GF-D8 (cell line): ENCODE measurements at regions not wholly inside any gene's neighbourhood (a gene's known extent, or its start where the extent isn't known, plus 50 kb on each side); places are given as distances from the start of the nearest gene placed in this dataset.
"Not testable (repeated sequence)": the region's sequence is repeated elsewhere in the genome, so short reads cannot be mapped to it uniquely, and the experiment has no call there.

Experiments
- DNase-seq: peaks from one replicate; lab custom pipeline; 2025; lab: John Stamatoyannopoulos, UW

DNA sequence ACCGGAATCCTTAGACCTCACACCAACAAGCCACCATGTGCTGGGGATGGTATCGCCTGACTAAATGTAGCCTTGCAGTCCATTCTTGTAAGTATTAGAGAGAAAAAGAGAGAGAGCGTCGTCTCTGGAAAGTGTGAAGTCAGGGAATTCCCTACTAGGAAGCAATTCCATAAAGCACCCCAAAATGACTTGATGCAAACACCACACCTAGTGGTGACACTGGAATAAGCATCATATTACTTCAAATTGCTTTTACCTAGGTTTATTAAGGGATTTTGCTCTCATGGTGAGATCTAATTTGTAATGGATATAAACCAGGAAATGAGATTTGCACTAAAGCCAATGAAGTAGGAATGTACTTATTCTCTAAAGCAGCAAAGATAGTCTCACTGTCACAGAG, 111.4 kb upstream of the METTL9 start:
- not testable (repeated sequence) for DNase-seq

DNA sequence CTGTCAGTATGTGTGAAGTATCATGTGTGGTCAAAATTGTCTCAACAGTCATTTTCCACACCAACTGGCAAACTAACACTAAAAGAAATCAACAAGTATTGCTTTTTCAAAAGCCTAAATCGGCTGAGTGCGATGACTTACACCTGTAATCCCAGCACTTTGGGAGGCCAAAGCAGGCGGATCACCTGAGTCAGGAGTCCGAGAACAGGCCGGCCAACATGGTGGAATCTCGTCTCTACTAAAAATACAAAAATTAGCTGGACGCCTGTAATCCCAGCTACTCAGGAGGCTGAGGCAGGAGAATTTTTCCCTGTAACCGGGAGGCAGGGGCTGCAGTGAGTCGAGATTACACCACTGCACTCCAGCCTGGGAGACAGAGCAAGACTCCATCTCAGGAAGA, 100.3 kb upstream of the METTL9 start:
- not testable (repeated sequence) for DNase-seq

DNA sequence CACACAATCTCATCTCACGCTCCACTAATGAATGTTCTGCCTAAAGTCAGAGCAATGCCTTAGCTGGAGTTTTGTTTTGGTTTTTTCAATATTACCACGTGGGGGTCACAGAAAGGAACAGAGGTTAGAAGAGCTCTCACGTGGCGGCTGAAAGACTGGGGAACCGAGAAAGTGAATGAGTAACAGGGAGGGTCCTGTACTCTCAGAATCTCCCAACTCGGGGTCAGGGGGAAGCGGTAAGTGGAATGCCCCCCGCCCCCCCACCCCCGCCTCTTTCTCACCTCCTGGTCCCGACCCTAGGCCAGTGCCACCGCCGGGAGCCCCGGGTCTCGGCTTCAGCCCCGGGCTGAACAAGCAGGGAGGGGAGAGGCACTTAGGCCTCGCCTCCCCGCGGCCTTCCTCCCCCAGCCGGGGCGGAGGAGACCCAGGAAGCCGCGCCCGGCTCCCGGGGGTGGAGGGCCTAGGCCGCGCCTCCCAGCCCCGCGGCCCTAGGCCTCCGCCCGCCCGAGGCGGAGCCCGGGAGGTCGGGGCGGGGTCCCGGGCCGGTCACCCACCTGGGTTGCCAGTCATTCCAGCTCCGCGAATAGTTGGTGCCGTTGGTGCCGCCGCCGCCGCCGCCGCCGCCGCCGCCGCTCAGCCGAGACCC, 98.0 kb upstream of the METTL9 start:
- not testable (repeated sequence) for DNase-seq

DNA sequence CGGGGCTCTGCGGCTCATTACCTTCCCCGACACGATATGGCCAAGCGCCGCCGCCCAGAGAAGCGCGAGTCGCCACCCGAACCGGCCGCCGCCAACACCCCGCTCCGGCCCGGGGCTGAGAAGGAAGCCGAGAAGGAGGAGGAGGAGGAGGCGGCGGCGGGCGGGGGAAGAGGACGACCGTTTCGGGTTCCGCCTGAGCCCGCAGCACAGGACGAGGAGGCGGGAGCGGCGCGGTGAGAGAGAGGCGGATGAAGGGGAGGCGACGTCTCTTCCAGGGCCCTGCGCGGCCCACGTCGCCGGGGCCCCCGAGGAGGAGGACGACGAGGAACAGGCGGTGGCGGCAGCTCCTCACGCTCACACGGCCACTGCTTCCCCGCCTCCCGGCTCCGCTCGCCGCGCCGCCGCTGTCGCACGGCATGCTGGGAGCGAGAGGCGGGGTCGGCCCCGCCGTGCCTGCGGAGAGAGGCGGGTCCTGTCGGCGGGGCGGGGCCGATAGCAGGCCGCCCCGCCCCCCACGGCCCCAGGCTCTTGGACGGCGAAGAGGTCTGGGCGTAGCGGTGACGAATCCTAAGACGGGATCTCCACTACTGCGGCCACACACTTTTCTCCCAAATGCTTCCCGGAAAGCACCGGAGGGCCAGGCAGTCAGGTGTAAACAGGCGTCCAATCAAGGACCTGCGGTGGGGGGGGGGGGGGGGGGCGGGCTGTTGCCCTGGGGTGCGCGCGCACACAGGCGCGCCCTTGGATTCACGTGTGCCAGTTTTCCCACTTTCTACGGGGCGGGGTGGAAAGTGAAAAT, 97.3 kb upstream of the METTL9 start:
- DNase-seq, result peak; percentile 70

DNA sequence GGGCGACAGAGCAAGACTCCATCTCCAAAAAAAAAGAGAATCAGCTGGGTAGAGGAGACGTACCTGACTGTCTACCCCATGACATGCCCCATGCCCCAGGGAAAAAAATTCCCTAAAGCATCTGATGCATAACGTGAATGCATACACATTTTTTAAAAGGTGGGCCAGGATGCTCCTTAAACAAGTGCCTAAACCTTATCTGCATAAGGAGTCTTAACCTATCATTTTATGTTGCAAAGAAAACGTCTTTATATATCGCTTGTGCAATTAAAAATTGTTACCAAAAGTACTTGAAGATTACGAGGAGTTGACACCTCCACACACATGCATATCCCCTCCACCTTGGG, 95.8 kb upstream of the METTL9 start:
- not testable (repeated sequence) for DNase-seq

DNA sequence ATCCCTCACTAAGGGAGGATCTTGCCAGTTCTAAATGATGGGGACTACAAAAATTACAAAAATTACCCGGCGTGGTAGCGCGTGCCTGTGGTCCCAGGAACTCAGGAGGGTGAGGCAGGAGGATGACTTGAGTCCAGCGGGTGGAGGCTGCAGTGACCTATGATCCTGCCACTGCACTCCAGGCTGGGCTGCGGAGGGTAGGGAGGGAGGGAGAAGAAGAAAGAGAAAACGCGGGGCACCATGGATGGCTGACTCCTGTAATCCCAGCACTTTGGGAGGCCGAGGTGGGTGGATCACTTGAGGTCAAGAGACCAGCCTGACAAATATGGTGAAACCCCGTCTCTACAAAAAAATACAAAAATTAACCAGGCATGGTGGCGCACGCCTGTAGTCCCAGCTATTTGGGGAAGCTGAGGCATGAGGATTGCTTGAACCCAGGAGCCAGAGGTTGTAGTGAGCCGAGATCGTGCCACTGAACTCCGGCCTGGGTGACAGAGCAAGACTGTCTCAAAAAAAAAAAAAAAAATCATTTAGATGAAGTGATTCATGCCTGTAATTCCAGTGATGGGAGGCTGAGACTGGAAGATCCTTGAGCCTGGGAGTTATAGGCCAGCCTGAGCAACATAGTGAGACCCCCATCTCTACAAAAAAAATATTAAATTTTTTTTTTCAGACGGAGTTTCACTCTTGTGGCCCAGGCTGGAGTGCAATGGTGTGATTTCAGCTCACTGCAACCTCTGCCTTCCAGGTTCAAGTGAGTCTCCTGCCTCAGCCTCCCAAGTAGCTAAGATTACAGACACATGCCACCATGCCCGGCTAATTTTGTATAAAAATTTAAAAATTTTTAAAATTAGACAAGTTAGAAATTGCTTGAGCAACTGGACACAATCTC, 95.2 kb upstream of the METTL9 start:
- not testable (repeated sequence) for DNase-seq

DNA sequence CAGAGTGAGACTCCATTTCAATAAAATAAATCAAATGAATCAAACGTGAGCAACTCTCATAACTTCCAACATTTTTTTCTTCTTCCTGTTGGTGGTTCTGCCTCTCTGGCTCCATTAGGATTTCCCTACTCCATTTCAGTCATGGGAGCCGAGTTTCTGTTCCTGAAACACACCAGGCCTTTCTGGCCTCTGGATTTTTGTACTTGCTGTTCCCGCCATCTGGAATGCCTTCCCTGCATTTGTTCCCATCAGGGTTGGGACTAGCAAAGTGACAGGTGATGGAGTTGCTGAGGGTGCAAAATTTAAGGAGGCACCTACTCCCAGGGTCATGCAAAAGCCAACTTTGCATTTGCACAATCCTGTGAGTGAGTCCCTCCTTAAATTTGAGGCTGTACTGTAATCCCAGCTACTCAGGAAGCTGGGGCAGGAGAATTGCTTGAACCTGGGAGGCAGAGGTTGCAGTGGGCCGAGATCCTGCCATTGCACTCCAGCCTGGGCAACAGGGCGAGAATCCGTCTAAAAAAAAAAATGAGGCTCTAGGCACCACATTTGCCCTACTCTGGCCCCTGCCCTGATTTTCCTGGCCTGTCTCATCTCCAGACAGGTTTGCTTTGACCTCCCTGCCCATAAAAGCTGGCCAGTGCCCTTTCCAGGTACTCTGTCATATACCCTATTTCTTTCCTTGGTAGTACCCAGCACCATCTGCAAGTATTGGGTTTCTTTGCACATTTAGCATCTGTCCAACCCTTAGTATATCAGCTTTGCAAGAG, 93.4 kb upstream of the METTL9 start:
- not testable (repeated sequence) for DNase-seq

DNA sequence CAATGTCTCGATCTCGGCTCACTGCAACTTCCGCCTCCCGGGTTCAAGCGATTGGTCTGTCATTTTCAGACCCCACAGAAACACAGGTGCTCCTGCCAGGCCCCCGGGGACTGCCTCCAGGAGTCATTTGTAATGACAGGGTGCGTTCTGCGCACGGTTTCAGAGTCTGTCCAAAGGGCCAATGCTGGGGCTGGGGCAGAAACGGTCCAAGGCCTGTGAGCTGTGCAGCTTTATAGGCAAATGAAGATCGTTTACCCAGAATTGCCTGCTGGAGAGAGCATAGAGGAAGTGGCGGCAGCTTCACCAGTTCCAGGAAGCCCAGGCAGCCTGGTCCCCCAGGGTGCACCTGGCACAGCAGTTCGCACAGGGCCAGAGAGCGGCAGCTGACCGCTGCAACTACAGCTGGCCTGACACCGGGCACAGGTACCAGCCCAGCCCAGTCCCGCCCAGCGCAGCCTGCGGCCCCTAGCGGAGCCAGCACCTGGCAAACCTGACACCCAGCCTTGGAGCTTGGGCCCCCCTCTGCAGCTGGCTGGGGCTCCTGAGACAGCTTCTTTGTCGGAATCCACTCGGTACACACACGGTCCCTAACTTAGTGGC, 92.4 kb upstream of the METTL9 start:
- DNase-seq, result peak; percentile 88

DNA sequence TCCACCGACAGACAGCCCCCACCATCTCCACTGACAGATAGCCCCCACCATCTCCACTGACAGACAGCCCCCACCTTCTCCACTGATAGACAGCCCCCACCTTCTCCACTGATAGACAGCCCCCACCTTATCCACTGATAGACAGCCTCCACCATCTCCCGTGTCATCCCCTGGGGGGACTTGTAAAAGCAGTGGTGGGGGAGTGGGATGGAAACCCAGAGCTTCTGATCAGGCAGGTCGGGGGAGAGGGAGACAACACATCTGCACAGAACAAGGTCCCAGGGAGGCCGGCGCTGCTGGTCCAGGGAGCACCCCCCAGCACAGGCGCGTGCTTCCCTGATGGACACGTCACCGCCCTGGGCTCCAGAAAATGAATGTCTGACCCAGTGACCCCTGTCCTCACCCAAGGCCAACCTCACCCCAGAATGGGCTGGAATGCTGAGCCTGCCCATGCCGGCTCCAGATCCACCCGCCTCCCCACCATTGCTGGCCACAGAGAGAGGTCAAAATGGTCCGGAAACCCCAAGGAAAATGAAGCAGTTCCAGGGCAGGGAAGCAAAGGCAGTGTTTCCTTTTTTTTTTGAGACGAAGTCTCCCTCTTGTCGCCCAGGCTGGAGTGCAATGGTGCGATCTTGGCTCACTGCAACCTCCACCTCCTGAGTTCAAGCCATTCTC, 91.6 kb upstream of the METTL9 start:
- not testable (repeated sequence) for DNase-seq

DNA sequence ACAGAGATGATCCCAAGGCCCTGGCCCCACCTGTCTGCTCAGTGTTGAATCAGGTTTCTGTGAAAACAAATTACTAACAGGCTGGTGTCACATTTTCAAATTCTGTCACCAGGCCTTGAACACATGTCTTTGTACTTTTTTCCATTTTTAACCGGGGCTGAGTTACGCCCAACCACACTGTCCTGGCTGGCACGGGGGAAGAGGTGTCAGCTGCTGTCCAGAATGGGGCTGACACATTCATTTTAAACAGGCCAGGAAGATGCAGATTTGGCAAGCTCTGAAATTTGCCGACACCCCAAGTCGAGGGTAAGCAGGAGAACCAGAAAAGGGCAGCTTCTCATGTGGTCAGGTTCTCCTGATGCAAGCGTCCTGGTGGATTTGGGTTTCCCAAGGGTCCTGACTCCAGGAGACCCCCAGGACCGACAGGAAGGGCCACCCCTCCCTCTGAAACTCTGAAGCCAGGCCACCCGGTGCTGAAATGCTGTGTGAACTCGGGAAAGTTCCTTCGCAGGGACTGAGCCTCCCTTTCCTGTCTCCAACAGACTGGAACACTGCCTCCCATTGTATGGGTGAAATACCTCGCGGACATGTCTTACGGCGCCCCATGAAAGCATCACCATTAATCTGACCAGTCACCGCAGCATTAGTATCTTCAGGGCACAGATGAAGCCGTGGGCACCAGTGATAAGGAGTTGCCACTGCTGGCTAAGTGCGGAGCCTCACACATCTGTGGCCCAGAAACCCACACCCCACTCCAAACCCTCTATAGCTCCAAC, 90.5 kb upstream of the METTL9 start:
- not testable (repeated sequence) for DNase-seq

DNA sequence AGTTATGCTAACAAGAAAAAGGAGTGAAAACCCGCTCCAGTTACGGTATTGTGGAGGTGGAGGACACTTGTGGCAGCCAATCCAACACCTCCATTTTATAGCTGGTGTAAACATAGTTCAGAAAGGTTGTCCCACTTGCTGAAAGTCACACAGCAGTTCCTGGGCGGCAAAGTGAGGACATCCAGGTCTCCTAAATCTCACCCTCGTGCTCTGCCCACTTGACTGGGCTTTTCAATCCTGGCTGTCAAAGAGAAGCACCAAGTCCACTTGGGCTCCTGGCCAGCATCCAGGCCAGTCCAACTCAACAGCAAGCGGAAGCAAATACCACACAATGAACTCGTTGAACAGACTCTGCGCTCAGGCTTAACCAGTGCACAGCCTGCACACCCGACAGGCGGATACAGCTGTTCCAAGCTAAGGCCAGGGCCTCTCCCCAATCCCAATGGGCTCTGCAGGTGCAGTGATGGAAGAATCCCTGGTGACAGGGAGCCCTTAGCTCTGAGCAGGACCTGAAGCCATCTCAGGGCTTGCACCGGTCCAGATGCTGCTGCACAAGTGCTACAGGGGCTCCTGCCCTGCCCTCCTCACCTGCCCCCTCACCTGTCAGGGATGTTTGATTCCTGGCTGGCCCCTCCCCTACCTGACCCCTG, 89.8 kb upstream of the METTL9 start:
- DNase-seq, result not testable (repeated sequence)

DNA sequence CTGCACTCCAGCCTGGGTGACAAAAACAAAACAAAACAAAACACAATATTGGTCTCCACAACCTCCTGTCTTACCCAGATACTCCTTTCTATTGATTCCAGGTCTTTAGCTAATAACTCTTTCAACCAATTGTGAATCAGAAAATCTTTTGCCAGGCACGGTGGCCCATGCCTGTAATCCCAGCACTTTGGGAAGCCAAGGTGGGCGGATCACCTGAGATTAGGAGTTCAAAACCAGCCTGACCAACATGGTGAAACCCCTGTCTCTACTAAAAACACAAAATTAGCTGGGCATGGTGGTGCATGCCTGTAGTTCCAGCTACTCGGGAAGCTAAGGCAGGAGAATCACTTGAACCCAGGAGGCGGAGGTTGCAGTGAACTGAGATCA, 88.5 kb upstream of the METTL9 start:
- DNase-seq, result not testable (repeated sequence)

DNA sequence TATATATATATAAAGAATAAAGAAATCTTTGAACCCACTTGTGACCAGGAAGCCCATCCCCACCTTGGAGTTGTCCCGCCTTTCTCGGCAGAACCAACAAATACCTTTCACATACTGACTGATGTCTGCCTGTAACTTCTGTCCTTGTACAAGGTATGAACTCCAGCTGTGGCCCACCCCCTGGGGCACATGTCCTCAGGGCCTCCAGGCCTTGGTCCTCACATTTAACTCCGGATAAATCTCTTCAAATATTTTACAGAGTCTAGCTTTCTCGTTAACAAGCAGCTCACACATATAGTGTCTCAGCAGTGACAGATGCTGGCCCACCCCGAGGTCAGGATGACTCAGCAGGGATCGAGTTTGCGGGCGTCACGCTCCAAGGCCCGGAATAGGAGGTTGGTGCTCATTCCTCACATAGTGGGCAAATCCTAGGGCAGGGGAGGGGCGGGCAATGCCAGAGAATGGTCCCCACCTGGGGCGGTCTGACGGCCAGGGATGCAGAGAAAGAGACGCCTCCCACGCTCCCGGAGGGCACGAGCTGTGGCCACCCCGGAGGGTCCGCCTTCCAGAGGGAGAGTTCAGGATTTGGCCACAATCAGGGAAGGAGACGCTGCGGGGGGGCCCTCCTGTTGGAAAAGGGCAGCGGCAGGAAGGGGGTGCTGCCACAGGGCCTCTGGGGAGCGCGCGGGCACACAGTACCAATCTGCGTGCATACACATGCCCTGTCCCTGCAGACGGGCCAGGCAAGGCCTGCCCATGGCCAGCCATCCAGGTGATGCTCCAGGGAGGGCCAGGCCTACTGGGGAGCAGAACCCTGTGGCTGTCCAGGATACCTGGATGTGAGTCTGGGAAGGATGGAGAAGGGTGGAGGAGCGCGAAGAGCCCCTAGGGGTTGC, 87.8 kb upstream of the METTL9 start:
- DNase-seq, result not testable (repeated sequence)

DNA sequence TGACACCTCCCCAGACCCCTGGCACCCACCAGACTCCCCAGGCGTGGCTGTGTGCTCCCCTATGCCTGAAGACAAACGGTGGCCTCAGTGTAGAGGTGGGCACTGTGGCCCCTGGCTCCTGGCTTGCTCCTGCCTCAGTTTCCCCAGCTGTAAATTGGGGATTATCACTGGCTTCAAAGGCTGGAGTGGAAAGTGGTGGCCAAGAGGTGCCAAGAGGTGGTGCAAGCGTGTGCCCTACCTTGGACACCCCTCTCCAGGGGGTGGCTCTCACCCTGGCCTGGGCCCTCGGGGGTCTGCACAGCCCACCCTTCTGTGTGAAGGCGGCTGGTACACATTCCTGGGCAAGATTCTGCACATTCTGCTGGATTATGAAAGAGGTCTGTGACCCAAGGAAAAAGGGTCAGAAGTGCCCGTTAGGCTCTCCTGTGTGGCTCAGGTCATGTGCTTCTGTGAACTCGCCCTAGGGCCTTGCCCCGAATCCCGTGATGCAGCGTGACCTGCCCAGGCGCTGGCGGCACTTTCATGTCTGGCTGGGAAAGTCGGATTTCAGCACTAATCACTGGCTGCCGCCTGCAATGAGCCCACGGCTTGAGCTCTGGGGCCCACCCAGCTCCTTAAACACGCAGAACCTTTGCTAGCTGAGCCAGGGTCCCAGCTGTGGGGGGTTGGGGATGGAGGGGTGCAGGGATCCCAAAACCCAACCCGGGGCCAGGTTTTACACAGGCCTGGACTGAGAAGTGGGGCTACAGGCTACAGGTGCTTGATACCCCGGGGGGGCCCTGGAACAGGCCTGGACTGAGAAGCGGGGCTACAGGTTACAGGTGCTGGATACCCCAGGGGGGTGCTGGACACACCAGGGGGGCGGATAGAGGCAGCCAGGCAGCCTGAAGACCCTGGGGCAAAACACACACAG, 86.8 kb upstream of the METTL9 start:
- not testable (repeated sequence) for DNase-seq

DNA sequence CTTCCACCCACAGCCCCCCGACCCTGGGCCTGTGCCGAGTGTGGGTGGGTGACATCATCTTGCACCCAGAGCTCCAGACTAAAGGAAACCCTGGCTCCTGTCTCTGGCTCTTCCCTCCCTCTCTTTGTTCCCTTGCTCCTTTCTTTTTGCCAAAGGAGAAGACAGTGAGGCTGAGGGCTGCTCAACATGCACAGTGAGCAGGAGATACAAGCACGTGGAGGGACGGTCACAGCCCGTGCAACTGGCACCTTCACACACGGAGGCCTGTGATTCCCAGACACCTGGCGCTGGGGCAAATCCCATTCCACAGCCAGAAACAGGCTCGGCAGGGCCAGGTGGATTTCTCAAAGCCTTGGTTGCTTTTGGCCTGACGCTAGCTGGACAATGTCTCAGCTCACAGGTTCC, 86.0 kb upstream of the METTL9 start:
- DNase-seq, result not testable (repeated sequence)

DNA sequence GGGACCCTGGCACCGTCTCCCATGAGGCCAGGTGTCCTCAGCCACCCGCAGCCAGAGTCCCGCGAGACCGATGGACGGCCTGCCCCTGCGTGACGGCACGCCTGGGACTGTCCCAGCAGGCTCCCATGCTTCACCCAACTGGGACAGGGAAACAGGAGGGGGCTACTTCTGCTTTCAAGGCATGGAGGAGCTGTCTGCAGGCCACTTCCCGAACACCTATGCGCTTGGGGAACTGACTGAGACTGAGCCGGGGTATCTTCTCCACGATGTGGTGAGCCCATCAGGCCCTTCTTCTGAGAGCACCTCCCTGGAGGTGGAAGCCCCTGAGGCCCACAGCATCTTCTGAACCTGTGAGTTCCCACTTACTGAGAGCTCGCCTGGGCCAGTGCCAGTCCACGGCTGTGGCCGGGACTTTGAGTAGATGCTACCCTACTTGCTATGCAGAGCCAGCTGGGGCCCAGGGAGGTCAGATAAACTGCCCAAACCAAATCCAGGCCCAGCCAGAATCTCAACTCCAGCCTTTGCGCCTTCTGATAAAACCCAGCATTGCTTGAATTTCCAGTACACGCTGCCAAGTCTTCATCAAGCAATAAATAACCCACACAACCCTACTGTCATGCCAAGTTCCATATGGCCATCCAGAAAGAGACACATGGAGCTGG, 85.4 kb upstream of the METTL9 start:
- DNase-seq, result not testable (repeated sequence)

DNA sequence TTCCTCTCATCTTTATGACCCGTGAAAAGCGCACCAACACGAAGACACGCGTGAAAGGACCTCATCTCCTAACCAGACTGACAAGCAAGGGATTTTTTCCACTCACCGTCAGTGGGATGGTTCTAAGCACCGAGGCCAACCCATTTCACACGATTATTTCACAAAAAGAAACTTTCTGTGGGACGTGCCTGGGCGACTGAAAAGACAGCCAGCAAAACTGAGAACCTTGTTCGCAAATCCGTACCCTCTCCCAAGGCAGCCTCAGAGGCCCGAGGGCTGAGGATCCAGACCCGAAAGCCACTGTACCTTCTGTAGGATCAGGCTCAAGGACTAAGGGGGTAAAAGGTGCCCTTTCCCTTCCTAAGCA, 84.9 kb upstream of the METTL9 start:
- not testable (repeated sequence) for DNase-seq
